ENCODE measurements at regions not wholly inside any gene's neighbourhood (a gene's known extent, or its start where the extent isn't known, plus 50 kb on each side); places are given as distances from the start of the nearest gene placed in this dataset.

DNA sequence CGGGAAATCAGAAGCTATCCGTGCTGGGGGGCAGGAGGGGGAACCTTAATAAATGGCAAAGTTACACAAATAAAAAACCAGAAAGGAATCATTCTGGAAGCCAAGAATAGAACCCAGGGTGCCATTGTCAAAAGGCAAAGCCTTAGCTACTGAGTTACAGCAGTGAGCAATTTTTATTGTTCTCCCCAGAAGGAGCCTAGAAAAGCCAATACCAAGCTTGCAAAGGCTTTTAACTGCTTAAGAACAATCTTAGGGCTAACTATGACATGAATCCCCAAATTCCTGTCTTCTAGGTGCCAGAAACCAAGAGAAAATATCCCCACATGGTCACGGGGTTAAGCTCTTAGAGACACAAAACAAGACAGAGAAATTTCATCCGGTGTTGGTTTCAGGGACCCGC, 482.7 kb downstream of the CCSER2 start:
- H3K36me3 ChIP-seq (ENCODE audit: control insufficient read depth, insufficient read depth, low read length), result no peaks in the 10 kb centered on the region
- H3K4me3 ChIP-seq (ENCODE audit: low read depth, low read length), result no peak overlapping the region
- no peaks in the 10 kb centered on the region for H3K4me1 ChIP-seq (ENCODE audit: control insufficient read depth, insufficient read depth, low read length)
- no peak overlapping the region for H3K9ac ChIP-seq (ENCODE audit: low read depth, low read length)
- H3K9me3 ChIP-seq (ENCODE audit: control insufficient read depth, insufficient read depth, low read length), result no peaks in the 10 kb centered on the region
- H3K27me3 ChIP-seq (ENCODE audit: control insufficient read depth, insufficient read depth, low read length), result no peaks in the 10 kb centered on the region

- Histone ChIP-seq H3K4me1 (ENCODE audit: control insufficient read depth, insufficient read depth, low read length) (no peaks in the 10 kb centered on the region), H3K4me3 (ENCODE audit: low read depth, low read length) (no peak overlapping the region), H3K27me3 (ENCODE audit: control insufficient read depth, insufficient read depth, low read length) (no peaks in the 10 kb centered on the region), H3K9ac (ENCODE audit: low read depth, low read length) (no peak overlapping the region), H3K9me3 (ENCODE audit: control insufficient read depth, insufficient read depth, low read length) (no peaks in the 10 kb centered on the region), H3K36me3 (ENCODE audit: control insufficient read depth, insufficient read depth, low read length) (no peaks in the 10 kb centered on the region)
These were observed 490.6 kb downstream of the CCSER2 start for GRCh38 chr10:84818961-84819360.

GRCh38 chr10:84820120-84820519, 491.7 kb downstream of the CCSER2 start:
- no peaks in the 10 kb centered on the region for H3K36me3 ChIP-seq (ENCODE audit: control insufficient read depth, insufficient read depth, low read length)
- no peak overlapping the region for H3K9ac ChIP-seq (ENCODE audit: low read depth, low read length)
- H3K27me3 ChIP-seq (ENCODE audit: control insufficient read depth, insufficient read depth, low read length), result no peaks in the 10 kb centered on the region
- no peaks in the 10 kb centered on the region for H3K9me3 ChIP-seq (ENCODE audit: control insufficient read depth, insufficient read depth, low read length)
- no peak overlapping the region for H3K4me3 ChIP-seq (ENCODE audit: low read depth, low read length)
- H3K4me1 ChIP-seq (ENCODE audit: control insufficient read depth, insufficient read depth, low read length), result no peaks in the 10 kb centered on the region

- Histone ChIP-seq H3K9me3 (ENCODE audit: control insufficient read depth, insufficient read depth, low read length) (no peaks in the 10 kb centered on the region), H3K27me3 (ENCODE audit: control insufficient read depth, insufficient read depth, low read length) (no peaks in the 10 kb centered on the region), H3K4me3 (ENCODE audit: low read depth, low read length) (no peak overlapping the region)
These were observed 492.2 kb downstream of the CCSER2 start for GRCh38 chr10:84820596-84820995.

DNA sequence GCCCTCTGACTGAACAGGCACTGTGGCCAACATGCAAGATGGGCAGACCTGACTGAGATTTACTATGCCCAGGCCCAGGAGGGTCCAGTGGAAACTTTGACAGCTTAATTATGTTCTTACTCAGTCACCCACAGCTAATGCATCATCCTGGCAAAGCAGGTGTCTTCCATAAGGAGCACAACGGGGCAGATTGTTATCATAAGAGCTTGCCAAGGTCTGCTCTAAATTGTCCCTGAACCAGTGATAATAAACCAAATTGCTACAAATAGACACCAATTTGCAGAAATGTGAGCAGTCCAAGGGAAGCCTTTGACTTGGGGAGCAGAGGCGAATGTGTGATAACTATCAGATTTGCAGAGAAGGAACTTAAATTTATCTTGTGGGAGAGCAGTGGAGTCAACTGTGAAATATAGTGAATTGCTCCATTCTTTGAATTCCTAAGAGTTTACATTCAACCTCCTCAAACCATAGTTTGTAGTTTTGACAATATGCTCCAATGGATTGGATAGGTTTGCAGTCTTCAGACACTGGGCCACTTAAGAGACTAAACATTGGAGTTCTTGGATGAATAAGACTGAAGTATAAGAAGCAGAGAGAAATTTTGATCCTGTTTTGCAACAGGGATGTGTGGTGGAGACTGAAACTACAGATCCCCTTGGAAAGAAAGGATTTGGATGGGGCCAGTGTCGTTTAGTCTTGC, 494.7 kb downstream of the CCSER2 start:
- no peak overlapping the region for H3K4me3 ChIP-seq (ENCODE audit: low read depth, low read length)
- no peak overlapping the region for H3K9ac ChIP-seq (ENCODE audit: low read depth, low read length)
- no peaks in the 10 kb centered on the region for H3K4me1 ChIP-seq (ENCODE audit: control insufficient read depth, insufficient read depth, low read length)
- H3K9me3 ChIP-seq (ENCODE audit: control insufficient read depth, insufficient read depth, low read length), result no peaks in the 10 kb centered on the region
- no peaks in the 10 kb centered on the region for H3K27me3 ChIP-seq (ENCODE audit: control insufficient read depth, insufficient read depth, low read length)
- H3K36me3 ChIP-seq (ENCODE audit: control insufficient read depth, insufficient read depth, low read length), result no peaks in the 10 kb centered on the region

More at GRCh38 chr10:84820596-84820995, 492.2 kb downstream of the CCSER2 start:
- Histone ChIP-seq H3K4me1 (ENCODE audit: control insufficient read depth, insufficient read depth, low read length) (no peaks in the 10 kb centered on the region), H3K36me3 (ENCODE audit: control insufficient read depth, insufficient read depth, low read length) (no peaks in the 10 kb centered on the region), H3K9ac (ENCODE audit: low read depth, low read length) (no peak overlapping the region)

DNA sequence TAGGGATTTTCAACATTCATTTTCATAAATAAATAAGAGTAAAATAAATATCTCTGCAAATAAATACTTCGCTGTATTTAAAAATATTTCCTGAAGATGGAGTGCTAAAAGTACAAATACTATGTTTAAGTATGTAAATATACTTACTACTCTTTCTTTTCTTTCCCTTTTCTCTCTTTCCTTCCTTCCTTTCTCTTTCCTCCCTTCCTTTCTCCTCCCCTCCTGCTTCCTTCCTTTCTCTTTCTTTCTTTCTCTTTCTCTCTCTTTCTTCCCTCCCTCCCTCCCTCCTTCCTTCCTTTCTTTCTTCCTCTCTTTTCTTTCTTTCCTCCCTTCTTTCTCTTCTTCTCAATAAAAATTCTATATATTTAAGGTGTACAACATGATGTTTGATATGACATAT, 496.1 kb downstream of the CCSER2 start:
- no peaks in the 10 kb centered on the region for H3K4me1 ChIP-seq (ENCODE audit: control insufficient read depth, insufficient read depth, low read length)
- no peaks in the 10 kb centered on the region for H3K36me3 ChIP-seq (ENCODE audit: control insufficient read depth, insufficient read depth, low read length)
- H3K27me3 ChIP-seq (ENCODE audit: control insufficient read depth, insufficient read depth, low read length), result no peaks in the 10 kb centered on the region
- no peak overlapping the region for H3K9ac ChIP-seq (ENCODE audit: low read depth, low read length)
- H3K4me3 ChIP-seq (ENCODE audit: low read depth, low read length), result no peak overlapping the region
- H3K9me3 ChIP-seq (ENCODE audit: control insufficient read depth, insufficient read depth, low read length), result no peaks in the 10 kb centered on the region

- Histone ChIP-seq H3K27me3 (ENCODE audit: control insufficient read depth, insufficient read depth, low read length) (no peaks in the 10 kb centered on the region), H3K9ac (ENCODE audit: low read depth, low read length) (no peak overlapping the region), H3K36me3 (ENCODE audit: control insufficient read depth, insufficient read depth, low read length) (no peaks in the 10 kb centered on the region), H3K4me3 (ENCODE audit: low read depth, low read length) (no peak overlapping the region), H3K4me1 (ENCODE audit: control insufficient read depth, insufficient read depth, low read length) (no peaks in the 10 kb centered on the region), H3K9me3 (ENCODE audit: control insufficient read depth, insufficient read depth, low read length) (no peaks in the 10 kb centered on the region)
These were observed 496.9 kb downstream of the CCSER2 start for GRCh38 chr10:84825330-84825729.

DNA sequence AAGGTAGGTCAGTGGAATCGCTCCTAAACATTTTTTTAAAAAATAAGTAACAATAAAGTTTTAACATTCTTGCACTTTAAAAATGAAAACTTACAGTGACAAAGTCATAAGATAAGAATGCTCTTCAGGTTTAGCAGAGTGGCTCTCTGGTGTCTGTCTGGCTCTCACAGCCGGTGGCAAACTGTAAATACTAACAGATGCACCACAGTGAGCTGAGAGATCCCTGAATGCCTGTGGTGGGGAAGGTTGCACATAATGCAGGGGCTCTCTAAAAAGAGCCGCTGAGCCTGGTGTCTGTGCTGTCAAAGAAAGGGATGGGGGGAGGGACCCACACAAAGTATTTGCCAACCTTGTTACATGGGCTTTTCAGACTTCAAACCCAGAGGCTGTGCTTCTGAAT, 498.3 kb downstream of the CCSER2 start:
- H3K27me3 ChIP-seq (ENCODE audit: control insufficient read depth, insufficient read depth, low read length), result no peaks in the 10 kb centered on the region
- no peaks in the 10 kb centered on the region for H3K36me3 ChIP-seq (ENCODE audit: control insufficient read depth, insufficient read depth, low read length)
- no peaks in the 10 kb centered on the region for H3K4me1 ChIP-seq (ENCODE audit: control insufficient read depth, insufficient read depth, low read length)
- H3K9me3 ChIP-seq (ENCODE audit: control insufficient read depth, insufficient read depth, low read length), result no peaks in the 10 kb centered on the region
- no peak overlapping the region for H3K4me3 ChIP-seq (ENCODE audit: low read depth, low read length)
- H3K9ac ChIP-seq (ENCODE audit: low read depth, low read length), result no peak overlapping the region

DNA sequence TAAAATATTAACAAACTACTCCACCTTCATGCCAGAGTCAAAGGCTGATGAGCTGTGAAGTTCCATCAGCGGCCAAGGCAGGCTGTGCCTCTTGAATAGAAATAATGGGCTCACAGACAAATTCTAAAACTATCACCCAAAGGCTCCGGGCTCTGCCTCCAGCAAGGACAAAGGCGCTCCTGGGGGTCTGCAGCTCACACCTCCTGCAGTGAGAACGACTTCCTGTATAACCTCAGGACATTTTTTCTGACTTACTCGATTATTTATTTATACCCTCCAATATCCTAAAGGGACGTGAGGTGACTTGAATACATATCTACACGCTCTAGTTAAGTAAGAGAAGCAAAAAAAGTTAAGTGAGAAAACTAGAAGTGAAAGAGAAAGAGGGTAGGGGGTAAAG, 500.7 kb downstream of the CCSER2 start:
- Histone ChIP-seq H3K9me3 (ENCODE audit: control insufficient read depth, insufficient read depth, low read length) (no peaks in the 10 kb centered on the region), H3K4me3 (ENCODE audit: low read depth, low read length) (no peak overlapping the region), H3K4me1 (ENCODE audit: control insufficient read depth, insufficient read depth, low read length) (no peaks in the 10 kb centered on the region), H3K27me3 (ENCODE audit: control insufficient read depth, insufficient read depth, low read length) (no peaks in the 10 kb centered on the region), H3K36me3 (ENCODE audit: control insufficient read depth, insufficient read depth, low read length) (no peaks in the 10 kb centered on the region), H3K9ac (ENCODE audit: low read depth, low read length) (no peak overlapping the region)

GRCh38 chr10:84837041-84837812, 508.8 kb downstream of the CCSER2 start:
- no peaks in the 10 kb centered on the region for H3K36me3 ChIP-seq (ENCODE audit: control insufficient read depth, insufficient read depth, low read length)
- no peak overlapping the region for H3K9ac ChIP-seq (ENCODE audit: low read depth, low read length)
- H3K27me3 ChIP-seq (ENCODE audit: control insufficient read depth, insufficient read depth, low read length), result no peaks in the 10 kb centered on the region
- H3K4me1 ChIP-seq (ENCODE audit: control insufficient read depth, insufficient read depth, low read length), result no peaks in the 10 kb centered on the region
- no peak overlapping the region for H3K4me3 ChIP-seq (ENCODE audit: low read depth, low read length)
- H3K9me3 ChIP-seq (ENCODE audit: control insufficient read depth, insufficient read depth, low read length), result no peaks in the 10 kb centered on the region

- Histone ChIP-seq H3K36me3 (ENCODE audit: control insufficient read depth, insufficient read depth, low read length) (no peaks in the 10 kb centered on the region), H3K4me3 (ENCODE audit: low read depth, low read length) (no peak overlapping the region), H3K9ac (ENCODE audit: low read depth, low read length) (no peak overlapping the region), H3K9me3 (ENCODE audit: control insufficient read depth, insufficient read depth, low read length) (no peaks in the 10 kb centered on the region), H3K4me1 (ENCODE audit: control insufficient read depth, insufficient read depth, low read length) (no peaks in the 10 kb centered on the region), H3K27me3 (ENCODE audit: control insufficient read depth, insufficient read depth, low read length) (no peaks in the 10 kb centered on the region)
These were observed 509.5 kb downstream of the CCSER2 start for GRCh38 chr10:84837877-84838276.

GRCh38 chr10:84838851-84839250, 510.5 kb downstream of the CCSER2 start:
- H3K27me3 ChIP-seq (ENCODE audit: control insufficient read depth, insufficient read depth, low read length), result no peaks in the 10 kb centered on the region
- H3K9me3 ChIP-seq (ENCODE audit: control insufficient read depth, insufficient read depth, low read length), result no peaks in the 10 kb centered on the region
- no peak overlapping the region for H3K9ac ChIP-seq (ENCODE audit: low read depth, low read length)
- H3K4me3 ChIP-seq (ENCODE audit: low read depth, low read length), result no peak overlapping the region
- no peaks in the 10 kb centered on the region for H3K36me3 ChIP-seq (ENCODE audit: control insufficient read depth, insufficient read depth, low read length)
- no peaks in the 10 kb centered on the region for H3K4me1 ChIP-seq (ENCODE audit: control insufficient read depth, insufficient read depth, low read length)

All from iPS-15b (cell line).